ENCODE measurements at regions not wholly inside any gene's neighbourhood (a gene's known extent, or its start where the extent isn't known, plus 50 kb on each side); places are given as distances from the start of the nearest gene placed in this dataset.

- Histone ChIP-seq H3K9me3 (ENCODE audit: control insufficient read depth, low read depth, low read length) (no peaks in the 10 kb centered on the region), H4K91ac (ENCODE audit: insufficient read length, low read depth, low read length) (no peak overlapping the region), H3T11ph (ENCODE audit: low read length) (no peak overlapping the region), H4K20me1 (ENCODE audit: control insufficient read depth, insufficient read depth, insufficient read length) (no peaks in the 10 kb centered on the region), H2BK12ac (ENCODE audit: insufficient read length, low read depth, low read length) (no peak overlapping the region), H3K27me3 (ENCODE audit: insufficient read depth, low read length) (no peaks in the 10 kb centered on the region), H3K4me2 (ENCODE audit: insufficient read depth, insufficient read length, low read length) (no peak overlapping the region), H2BK120ac (ENCODE audit: low read depth, low read length, poor library complexity, severe bottlenecking) (no peak overlapping the region), H3K4me1 (ENCODE audit: insufficient read depth, low read length) (peaks cover 2% of the 10 kb centered on the region; the same call in 1 of the 2 replicates), H3K79me1 (ENCODE audit: insufficient read depth, low read depth, low read length, poor library complexity, severe bottlenecking) (no peaks in the 10 kb centered on the region), H2BK5ac (ENCODE audit: insufficient read length, low read length) (no peak overlapping the region), H3K79me2 (ENCODE audit: insufficient read depth, low read length) (no peaks in the 10 kb centered on the region), H3K9ac (ENCODE audit: extremely low read depth, insufficient read length, low read length) (no peak overlapping the region), H3K23ac (ENCODE audit: insufficient read length, low read depth, low read length) (no peak overlapping the region), H2AK5ac (ENCODE audit: insufficient read length, low read length) (no peak overlapping the region), H3K14ac (ENCODE audit: insufficient read depth, low read length) (no peak overlapping the region), H3K4ac (ENCODE audit: low read depth, low read length) (no peak overlapping the region), H3K23me2 (ENCODE audit: insufficient read length, low read depth, low read length, poor library complexity, severe bottlenecking) (no peaks in the 10 kb centered on the region), H2BK20ac (ENCODE audit: low read depth, low read length, poor library complexity, severe bottlenecking) (no peak overlapping the region), H4K5ac (ENCODE audit: insufficient read length, low read depth, low read length) (no peak overlapping the region), H3K18ac (ENCODE audit: insufficient read length, low read depth, low read length) (no peak overlapping the region), H2AFZ (ENCODE audit: low read length) (no peak overlapping the region), H2BK15ac (ENCODE audit: low read depth, low read length) (no peak overlapping the region), H3K56ac (ENCODE audit: insufficient read length, low read depth, low read length) (no peak overlapping the region), H4K8ac (replicated peaks; ENCODE audit: insufficient read length, low read depth, low read length) (no peak overlapping the region), H3K27ac (ENCODE audit: insufficient read length, low read depth, low read length) (no peak overlapping the region)
- peaks cover 6% of the 10 kb centered on the region in 2 experiments for H3K4me1 Mint-ChIP-seq
- H3K27me3 Mint-ChIP-seq (ENCODE audit: low read depth), result no peaks in the 10 kb centered on the region
- H3K9me3 Mint-ChIP-seq, result no peaks in the 10 kb centered on the region
- no peak overlapping the region for H3K4me3 Mint-ChIP-seq
- DNase-seq, result no peak
- H3K36me3 Mint-ChIP-seq (ENCODE audit: insufficient read depth in 1 of 3, low read depth in 3 of 3), result no peaks in the 10 kb centered on the region
- no peak for TF ChIP-seq CTCF (conservative IDR thresholded peaks at IDR 0.05)
- no CpG with 5 or more reads among the region's 3 CpGs for WGBS (ENCODE audit: extremely low coverage, insufficient read length, low lambda C conversion rate)
- H3K27ac Mint-ChIP-seq, result peak overlapping the region in 2 of 3 experiments; percentile 13 to 45; a peak in 1 of 7 replicates
Measured at GRCh38 chr9:28610339-28610738, 1037.1 kb upstream of the C9orf72 start.

All from H9 (cell line).